ENCODE measurements at regions not wholly inside any gene's neighbourhood (a gene's known extent, or its start where the extent isn't known, plus 50 kb on each side); places are given as distances from the start of the nearest gene placed in this dataset.

DNA sequence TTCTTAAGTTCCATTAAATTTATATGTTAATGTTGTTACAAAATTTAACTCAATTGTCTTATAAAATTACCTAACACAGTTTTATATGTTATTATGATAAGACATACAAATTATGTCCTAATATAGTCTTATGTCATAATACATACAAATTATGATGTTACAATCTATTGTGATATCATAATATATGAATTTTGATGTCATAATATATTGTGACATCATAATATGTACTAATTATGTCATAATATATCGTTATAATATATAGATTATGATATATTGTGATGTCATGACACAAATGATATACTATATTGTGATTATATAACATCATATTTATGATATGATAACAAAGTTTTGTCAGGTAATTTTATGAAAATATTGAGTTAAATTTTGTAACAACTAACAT lies 1789.6 kb downstream of the TP53TG3F start:
- TF ChIP-seq, protein P1, sequence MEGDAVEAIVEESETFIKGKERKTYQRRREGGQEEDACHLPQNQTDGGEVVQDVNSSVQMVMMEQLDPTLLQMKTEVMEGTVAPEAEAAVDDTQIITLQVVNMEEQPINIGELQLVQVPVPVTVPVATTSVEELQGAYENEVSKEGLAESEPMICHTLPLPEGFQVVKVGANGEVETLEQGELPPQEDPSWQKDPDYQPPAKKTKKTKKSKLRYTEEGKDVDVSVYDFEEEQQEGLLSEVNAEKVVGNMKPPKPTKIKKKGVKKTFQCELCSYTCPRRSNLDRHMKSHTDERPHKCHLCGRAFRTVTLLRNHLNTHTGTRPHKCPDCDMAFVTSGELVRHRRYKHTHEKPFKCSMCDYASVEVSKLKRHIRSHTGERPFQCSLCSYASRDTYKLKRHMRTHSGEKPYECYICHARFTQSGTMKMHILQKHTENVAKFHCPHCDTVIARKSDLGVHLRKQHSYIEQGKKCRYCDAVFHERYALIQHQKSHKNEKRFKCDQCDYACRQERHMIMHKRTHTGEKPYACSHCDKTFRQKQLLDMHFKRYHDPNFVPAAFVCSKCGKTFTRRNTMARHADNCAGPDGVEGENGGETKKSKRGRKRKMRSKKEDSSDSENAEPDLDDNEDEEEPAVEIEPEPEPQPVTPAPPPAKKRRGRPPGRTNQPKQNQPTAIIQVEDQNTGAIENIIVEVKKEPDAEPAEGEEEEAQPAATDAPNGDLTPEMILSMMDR (IDR thresholded peaks at IDR 0.05) = no peak
- TF ChIP-seq POLR2A (IDR thresholded peaks at IDR 0.05) = no peak
- TF ChIP-seq POLR2AphosphoS5 (IDR thresholded peaks at IDR 0.05) = no peak
